ENCODE measurements at regions not wholly inside any gene's neighbourhood (a gene's known extent, or its start where the extent isn't known, plus 50 kb on each side); places are given as distances from the start of the nearest gene placed in this dataset.
"Not testable (repeated sequence)": the region's sequence is repeated elsewhere in the genome, so short reads cannot be mapped to it uniquely, and the experiment has no call there.

- DNase-seq (no peak), ATAC-seq (no peak)
- no peaks in the 10 kb centered on the region for H3K27me3 ChIP-seq
- H3K9me3 ChIP-seq: no peaks in the 10 kb centered on the region
- no peak overlapping the region for H3K4me3 ChIP-seq
- H3K36me3 ChIP-seq: no peaks in the 10 kb centered on the region
- intact Hi-C loops (cut with DNase I): no loop called here
- H3K27ac ChIP-seq: no peak overlapping the region
- H3K4me1 ChIP-seq: no peaks in the 10 kb centered on the region
- TF ChIP-seq, protein P1, sequence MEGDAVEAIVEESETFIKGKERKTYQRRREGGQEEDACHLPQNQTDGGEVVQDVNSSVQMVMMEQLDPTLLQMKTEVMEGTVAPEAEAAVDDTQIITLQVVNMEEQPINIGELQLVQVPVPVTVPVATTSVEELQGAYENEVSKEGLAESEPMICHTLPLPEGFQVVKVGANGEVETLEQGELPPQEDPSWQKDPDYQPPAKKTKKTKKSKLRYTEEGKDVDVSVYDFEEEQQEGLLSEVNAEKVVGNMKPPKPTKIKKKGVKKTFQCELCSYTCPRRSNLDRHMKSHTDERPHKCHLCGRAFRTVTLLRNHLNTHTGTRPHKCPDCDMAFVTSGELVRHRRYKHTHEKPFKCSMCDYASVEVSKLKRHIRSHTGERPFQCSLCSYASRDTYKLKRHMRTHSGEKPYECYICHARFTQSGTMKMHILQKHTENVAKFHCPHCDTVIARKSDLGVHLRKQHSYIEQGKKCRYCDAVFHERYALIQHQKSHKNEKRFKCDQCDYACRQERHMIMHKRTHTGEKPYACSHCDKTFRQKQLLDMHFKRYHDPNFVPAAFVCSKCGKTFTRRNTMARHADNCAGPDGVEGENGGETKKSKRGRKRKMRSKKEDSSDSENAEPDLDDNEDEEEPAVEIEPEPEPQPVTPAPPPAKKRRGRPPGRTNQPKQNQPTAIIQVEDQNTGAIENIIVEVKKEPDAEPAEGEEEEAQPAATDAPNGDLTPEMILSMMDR (IDR thresholded peaks at IDR 0.05): no peak
These were observed 123.3 kb upstream of the GHITM start for GRCh38 chr10:84015877-84016595.

DNA sequence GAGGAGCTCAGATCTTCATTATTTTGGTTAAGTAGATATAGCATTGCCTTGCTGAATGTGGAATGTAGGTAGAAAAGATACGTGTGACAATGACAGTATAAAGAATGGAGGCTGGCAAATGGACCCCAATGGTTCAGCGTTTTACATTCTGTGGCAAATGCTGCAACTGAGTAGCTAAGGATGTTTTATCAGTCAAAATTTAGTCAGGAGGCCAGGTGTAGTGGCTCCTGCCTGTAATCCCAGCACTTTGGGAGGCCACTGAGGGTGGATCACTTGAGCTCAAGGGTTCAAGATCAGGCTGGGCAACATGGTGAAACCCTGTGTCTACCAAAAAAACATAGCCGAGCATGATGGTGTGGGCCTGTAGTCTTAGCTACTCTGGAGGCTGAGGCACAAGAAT, 120.5 kb upstream of the GHITM start:
- H3K9me3 ChIP-seq: peaks cover 0 to 4% of the 10 kb centered on the region in 2 donors
- H3K4me3 ChIP-seq: no peak overlapping the region
- no peaks in the 10 kb centered on the region for H3K36me3 ChIP-seq
- DNase-seq (no peak), ATAC-seq (no peak)
- no peaks in the 10 kb centered on the region for H3K27me3 ChIP-seq
- intact Hi-C loops (cut with DNase I): no loop called here
- no peak overlapping the region for H3K27ac ChIP-seq
- no peaks in the 10 kb centered on the region for H3K4me1 ChIP-seq
- TF ChIP-seq, protein P1 (IDR thresholded peaks at IDR 0.05): no peak

- intact Hi-C loops (cut with DNase I); H3K9me3 ChIP-seq; H3K36me3 ChIP-seq; H3K27me3 ChIP-seq; H3K4me3 ChIP-seq; H3K27ac ChIP-seq; H3K4me1 ChIP-seq: not testable (repeated sequence)
- ATAC-seq (peak; percentile 91), DNase-seq (peak in 1 of 4 donors; percentile 66)
These were observed 119.4 kb upstream of the GHITM start for GRCh38 chr10:84019854-84020458.

DNA sequence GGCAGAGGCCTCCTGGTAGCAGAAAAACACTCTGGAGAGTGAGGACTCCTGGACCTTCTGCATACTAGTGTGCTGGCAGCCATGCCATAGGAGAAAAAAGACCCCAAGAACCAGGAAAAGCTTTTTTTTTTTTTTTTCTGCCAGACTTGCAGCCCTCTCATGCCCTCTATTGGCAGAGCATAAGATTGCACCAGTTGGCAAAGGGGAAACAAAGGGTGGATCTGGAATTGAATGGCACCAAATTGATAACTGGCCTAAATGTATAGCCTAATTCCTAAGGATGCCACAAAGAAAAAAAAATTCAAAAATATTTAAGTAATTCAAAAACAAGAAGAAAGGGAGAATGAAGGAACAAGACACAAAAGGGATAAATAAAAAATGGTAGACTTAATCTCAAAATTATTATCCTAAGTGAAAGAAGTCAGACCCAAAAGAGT, 112.5 kb upstream of the GHITM start:
- Histone ChIP-seq H3K9me3 (peaks cover 0 to 4% of the 10 kb centered on the region in 2 donors), H3K27ac (no peak overlapping the region), H3K4me3 (no peak overlapping the region), H3K36me3 (no peaks in the 10 kb centered on the region), H3K27me3 (no peaks in the 10 kb centered on the region), H3K4me1 (no peaks in the 10 kb centered on the region)
- intact Hi-C loops (cut with DNase I): no loop called here
- TF ChIP-seq, protein P1 (IDR thresholded peaks at IDR 0.05): peak; percentile 54 to 59
- ATAC-seq (peak; percentile 49), DNase-seq (no peak)

DNA sequence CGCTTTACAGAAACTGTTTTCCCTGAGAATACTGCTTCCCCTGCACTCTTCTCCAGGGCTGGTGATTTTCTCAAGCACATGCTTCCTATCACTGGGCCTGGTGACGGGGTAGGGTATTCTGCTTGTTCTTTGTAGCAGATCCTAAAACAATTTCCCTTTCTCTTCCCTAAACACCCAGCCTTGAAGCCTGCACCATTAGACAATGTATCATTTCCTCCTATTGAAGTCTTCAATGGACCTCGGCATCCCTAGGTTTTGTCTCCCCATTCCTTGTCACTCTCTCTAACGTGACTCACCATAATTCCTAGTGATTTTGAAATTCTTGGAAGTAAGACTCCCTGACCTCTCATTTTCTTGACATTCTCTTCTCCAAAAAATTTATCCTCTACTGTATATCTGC, 109.5 kb upstream of the GHITM start:
- intact Hi-C loops (cut with DNase I): no loop called here
- H3K27me3 ChIP-seq: no peaks in the 10 kb centered on the region
- TF ChIP-seq, protein P1 (IDR thresholded peaks at IDR 0.05): no peak

More for the DNA sequence above, 109.5 kb upstream of the GHITM start:
- no peak overlapping the region for H3K27ac ChIP-seq
- no peak overlapping the region for H3K4me3 ChIP-seq
- ATAC-seq: no peak
- H3K4me1 ChIP-seq: no peaks in the 10 kb centered on the region
- no peaks in the 10 kb centered on the region for H3K36me3 ChIP-seq
- no peaks in the 10 kb centered on the region for H3K9me3 ChIP-seq
- no peak for DNase-seq
